ENCODE measurements at regions not wholly inside any gene's neighbourhood (a gene's known extent, or its start where the extent isn't known, plus 50 kb on each side); places are given as distances from the start of the nearest gene placed in this dataset.

GRCh38 chr7:84589012-84589411, 394.4 kb upstream of the SEMA3A start:
- no peaks in the 10 kb centered on the region for H3K9me3 Mint-ChIP-seq (ENCODE audit: low read depth)
- intact Hi-C loops (cut with DNase I, micrococcal nuclease), result no loop called here
- H3K36me3 Mint-ChIP-seq (ENCODE audit: low read depth), result no peaks in the 10 kb centered on the region
- DNase-seq (no peak), ATAC-seq (no peak)
- ChIA-PET POLR2A (no interaction called here), CTCF (no interaction called here)
- no peak overlapping the region for H3K4me3 Mint-ChIP-seq
- H3K27ac Mint-ChIP-seq, result no peak overlapping the region
- no peaks in the 10 kb centered on the region for H3K4me1 Mint-ChIP-seq
- H3K27me3 Mint-ChIP-seq, result no peaks in the 10 kb centered on the region

- ATAC-seq, result no peak
- intact Hi-C loops (cut with DNase I, micrococcal nuclease), result no loop called here
- no peak overlapping the region for H3K27ac Mint-ChIP-seq
Measured at GRCh38 chr7:84583331-84583730, 388.7 kb upstream of the SEMA3A start.

GRCh38 chr7:84582747-84583146, 388.2 kb upstream of the SEMA3A start:
- DNase-seq (no peak), ATAC-seq (no peak)
- no peaks in the 10 kb centered on the region for H3K4me1 Mint-ChIP-seq
- ChIA-PET CTCF (no interaction called here), POLR2A (no interaction called here)
- no peaks in the 10 kb centered on the region for H3K36me3 Mint-ChIP-seq (ENCODE audit: low read depth)
- no peak overlapping the region for H3K4me3 Mint-ChIP-seq
- no peak overlapping the region for H3K27ac Mint-ChIP-seq
- intact Hi-C loops (cut with DNase I, micrococcal nuclease), result no loop called here
- H3K27me3 Mint-ChIP-seq, result no peaks in the 10 kb centered on the region
- no peaks in the 10 kb centered on the region for H3K9me3 Mint-ChIP-seq (ENCODE audit: low read depth)

More at GRCh38 chr7:84583331-84583730, 388.7 kb upstream of the SEMA3A start:
- Mint-ChIP-seq H3K4me1 (no peaks in the 10 kb centered on the region), H3K36me3 (ENCODE audit: low read depth) (no peaks in the 10 kb centered on the region), H3K9me3 (ENCODE audit: low read depth) (no peaks in the 10 kb centered on the region), H3K27me3 (no peaks in the 10 kb centered on the region), H3K4me3 (no peak overlapping the region)
- ChIA-PET POLR2A (interaction anchor here (0.7 kb wide), 1 partner anchor 31 kb away, joined by 3 read pairs; no protein-coding TSS in a partner anchor), CTCF (no interaction called here)
- no peak for DNase-seq

GRCh38 chr7:84578825-84579224, 384.2 kb upstream of the SEMA3A start:
- DNase-seq (no peak), ATAC-seq (no peak)
- CTCF ChIA-PET, result no interaction called here
- intact Hi-C loops (cut with DNase I, micrococcal nuclease), result loop anchor here in 1 of 2 experiments (1.0 kb wide), 1 partner anchor 13 kb away; no protein-coding TSS in a partner anchor
- no peak overlapping the region for H3K4me3 Mint-ChIP-seq
- H3K27me3 Mint-ChIP-seq, result no peaks in the 10 kb centered on the region
- no peaks in the 10 kb centered on the region for H3K4me1 Mint-ChIP-seq
- H3K27ac Mint-ChIP-seq, result no peak overlapping the region
- no peaks in the 10 kb centered on the region for H3K36me3 Mint-ChIP-seq (ENCODE audit: low read depth)
- POLR2A ChIA-PET, result no interaction called here
- H3K9me3 Mint-ChIP-seq (ENCODE audit: low read depth), result no peaks in the 10 kb centered on the region

GRCh38 chr7:84568781-84569180, 374.2 kb upstream of the SEMA3A start:
- Mint-ChIP-seq H3K9me3 (ENCODE audit: low read depth) (no peaks in the 10 kb centered on the region), H3K36me3 (ENCODE audit: low read depth) (no peaks in the 10 kb centered on the region), H3K27ac (no peak overlapping the region), H3K27me3 (no peaks in the 10 kb centered on the region), H3K4me1 (no peaks in the 10 kb centered on the region), H3K4me3 (no peak overlapping the region)
- ChIA-PET CTCF (no interaction called here), POLR2A (no interaction called here)
- ATAC-seq, result no peak
- no peak for DNase-seq
- intact Hi-C loops (cut with DNase I, micrococcal nuclease), result no loop called here

- no peak overlapping the region for H3K4me3 Mint-ChIP-seq
- intact Hi-C loops (cut with DNase I, micrococcal nuclease), result loop anchor here in 1 of 2 experiments (1.0 kb wide), 1 partner anchor 14 kb away; no protein-coding TSS in a partner anchor
- no peaks in the 10 kb centered on the region for H3K9me3 Mint-ChIP-seq (ENCODE audit: low read depth)
- DNase-seq (no peak), ATAC-seq (no peak)
- H3K27me3 Mint-ChIP-seq, result no peaks in the 10 kb centered on the region
- H3K4me1 Mint-ChIP-seq, result no peaks in the 10 kb centered on the region
- H3K27ac Mint-ChIP-seq, result no peak overlapping the region
- POLR2A ChIA-PET, result no interaction called here
- H3K36me3 Mint-ChIP-seq (ENCODE audit: low read depth), result no peaks in the 10 kb centered on the region
- CTCF ChIA-PET, result no interaction called here
Measured at GRCh38 chr7:84565345-84566074, 370.9 kb upstream of the SEMA3A start.

GRCh38 chr7:84553711-84554110, 359.1 kb upstream of the SEMA3A start:
- H3K27ac Mint-ChIP-seq, result no peak overlapping the region
- H3K27me3 Mint-ChIP-seq, result no peaks in the 10 kb centered on the region
- H3K36me3 Mint-ChIP-seq (ENCODE audit: low read depth), result no peaks in the 10 kb centered on the region
- peaks cover 12% of the 10 kb centered on the region for H3K9me3 Mint-ChIP-seq (ENCODE audit: low read depth)
- DNase-seq (no peak), ATAC-seq (no peak)
- intact Hi-C loops (cut with DNase I, micrococcal nuclease), result no loop called here
- H3K4me1 Mint-ChIP-seq, result no peaks in the 10 kb centered on the region
- POLR2A ChIA-PET, result no interaction called here
- no peak overlapping the region for H3K4me3 Mint-ChIP-seq
- CTCF ChIA-PET, result no interaction called here

- no peak overlapping the region for H3K27ac Mint-ChIP-seq
- H3K4me3 Mint-ChIP-seq, result no peak overlapping the region
- ChIA-PET CTCF (no interaction called here), POLR2A (no interaction called here)
- DNase-seq, result no peak
- ATAC-seq, result no peak
- no peaks in the 10 kb centered on the region for H3K4me1 Mint-ChIP-seq
- intact Hi-C loops (cut with DNase I, micrococcal nuclease), result no loop called here
- H3K27me3 Mint-ChIP-seq, result no peaks in the 10 kb centered on the region
- H3K36me3 Mint-ChIP-seq (ENCODE audit: low read depth), result no peaks in the 10 kb centered on the region
- H3K9me3 Mint-ChIP-seq (ENCODE audit: low read depth), result peaks cover 2% of the 10 kb centered on the region
Measured at GRCh38 chr7:84549409-84549808, 354.8 kb upstream of the SEMA3A start.

- no peaks in the 10 kb centered on the region for H3K9me3 Mint-ChIP-seq (ENCODE audit: low read depth)
- ATAC-seq (no peak), DNase-seq (no peak)
- intact Hi-C loops (cut with DNase I, micrococcal nuclease), result no loop called here
- ChIA-PET CTCF (no interaction called here), POLR2A (no interaction called here)
- no peaks in the 10 kb centered on the region for H3K4me1 Mint-ChIP-seq
- H3K4me3 Mint-ChIP-seq, result no peak overlapping the region
- H3K27ac Mint-ChIP-seq, result no peak overlapping the region
- no peaks in the 10 kb centered on the region for H3K36me3 Mint-ChIP-seq (ENCODE audit: low read depth)
- no peaks in the 10 kb centered on the region for H3K27me3 Mint-ChIP-seq
Measured at GRCh38 chr7:84548366-84549365, 354.1 kb upstream of the SEMA3A start.

GRCh38 chr7:84547331-84547730, 352.7 kb upstream of the SEMA3A start:
- intact Hi-C loops (cut with DNase I, micrococcal nuclease), result no loop called here
- Mint-ChIP-seq H3K4me3 (no peak overlapping the region), H3K36me3 (ENCODE audit: low read depth) (no peaks in the 10 kb centered on the region), H3K27me3 (no peaks in the 10 kb centered on the region), H3K27ac (no peak overlapping the region), H3K9me3 (ENCODE audit: low read depth) (no peaks in the 10 kb centered on the region), H3K4me1 (no peaks in the 10 kb centered on the region)
- CTCF ChIA-PET, result no interaction called here
- ATAC-seq, result no peak
- DNase-seq, result no peak
- POLR2A ChIA-PET, result no interaction called here

GRCh38 chr7:84546403-84546802, 351.8 kb upstream of the SEMA3A start:
- Mint-ChIP-seq H3K27ac (no peak overlapping the region), H3K27me3 (no peaks in the 10 kb centered on the region), H3K36me3 (ENCODE audit: low read depth) (no peaks in the 10 kb centered on the region), H3K9me3 (ENCODE audit: low read depth) (no peaks in the 10 kb centered on the region), H3K4me1 (no peaks in the 10 kb centered on the region), H3K4me3 (no peak overlapping the region)
- CTCF ChIA-PET, result no interaction called here
- intact Hi-C loops (cut with DNase I, micrococcal nuclease), result no loop called here
- ATAC-seq (no peak), DNase-seq (no peak)
- POLR2A ChIA-PET, result no interaction called here

- Mint-ChIP-seq H3K4me1 (no peaks in the 10 kb centered on the region), H3K36me3 (ENCODE audit: low read depth) (no peaks in the 10 kb centered on the region), H3K4me3 (no peak overlapping the region), H3K27me3 (no peaks in the 10 kb centered on the region), H3K9me3 (ENCODE audit: low read depth) (no peaks in the 10 kb centered on the region), H3K27ac (no peak overlapping the region)
- DNase-seq (no peak), ATAC-seq (no peak)
- ChIA-PET POLR2A (no interaction called here), CTCF (no interaction called here)
- intact Hi-C loops (cut with DNase I, micrococcal nuclease), result no loop called here
Measured at GRCh38 chr7:84538268-84538667, 343.7 kb upstream of the SEMA3A start.
